Panc1 (cell line): ENCODE measurements at regions not wholly inside any gene's neighbourhood (a gene's known extent, or its start where the extent isn't known, plus 50 kb on each side); places are given as distances from the start of the nearest gene placed in this dataset.

Source experiments
- ATAC-seq: fragments of 200-7000 bp; cut with Tn5 transposase; 2 replicates; pipeline ENCODE4 v1.9.1; 2020; ENCODE audit warnings: mild to moderate bottlenecking, moderate library complexity
- BruUV-seq: library from RNA; stranded (reverse); fragments of 400-500 nt; replicated peaks from 2 replicates; lab custom pipeline; 2021; lab: Mats Ljungman, UMichigan
- CTCF ChIA-PET: fragments of 300-600 bp; sonication (Branson Sonifier 250); formaldehyde crosslinking; loops from one replicate; lab custom pipeline; 2022; ENCODE audit warnings: antibody characterized with exemption; lab: Charles Lee
- POLR2A ChIA-PET: fragments of 300-600 bp; sonication (Branson Sonifier 250); formaldehyde crosslinking; loops from one replicate; lab custom pipeline; 2022; ENCODE audit warnings: antibody characterized with exemption; lab: Charles Lee
- DNase-seq: peaks from one replicate; pipeline ENCODE4 v3.0.0-alpha.2; 2010; ENCODE audit warnings: low read depth, low spot score
- H3K27ac ChIP-seq: 2 replicates; pipeline ENCODE4 v1.5.1; 2011; ENCODE audit warnings: mild to moderate bottlenecking, low read length, inconsistent platforms
- H3K27me3 ChIP-seq: fragments of 200-500 bp; sonication (Bioruptor generic); 2 replicates; pipeline ENCODE4 v1.6.0; 2014; ENCODE audit warnings: low read length, inconsistent platforms; ENCODE audit not compliant: control insufficient read depth, insufficient read depth
- H3K36me3 ChIP-seq: fragments of 200-500 bp; sonication (Bioruptor generic); 2 replicates; pipeline ENCODE4 v1.5.1; 2014; ENCODE audit warnings: inconsistent platforms, mild to moderate bottlenecking, low read length, moderate library complexity; ENCODE audit not compliant: control insufficient read depth, insufficient read depth
- H3K4me1 ChIP-seq: 2 replicates; pipeline ENCODE4 v1.5.1; 2011; ENCODE audit warnings: inconsistent platforms, mild to moderate bottlenecking, low read length, moderate library complexity; ENCODE audit not compliant: control insufficient read depth, insufficient read depth
- H3K4me3 ChIP-seq, 2 experiments: 2 replicates each; pipeline ENCODE4 v1.5.1; 2011 to 2012; ENCODE audit warnings: low read depth in 2 of 2, low read length in 2 of 2, mild to moderate bottlenecking in 2 of 2, inconsistent platforms in 1 of 2, moderate library complexity in 1 of 2
- H3K9me3 ChIP-seq: fragments of 200-500 bp; sonication (Bioruptor generic); 2 replicates; pipeline ENCODE4 v1.5.1; 2014; ENCODE audit warnings: low read depth, mild to moderate bottlenecking, inconsistent platforms, low read length, moderate library complexity; ENCODE audit not compliant: control insufficient read depth, insufficient read depth
- CTCF ChIP-seq: fragments of 450-650 bp; IDR thresholded peaks from 2 replicates; pipeline ENCODE4 v1.5.1; 2017; ENCODE audit warnings: mild to moderate bottlenecking
- POLR2AphosphoS5 ChIP-seq: IDR thresholded peaks from 2 replicates; pipeline ENCODE4 v1.6.1; 2012; ENCODE audit warnings: mild to moderate bottlenecking, low read depth, low read length, moderate library complexity
- REST ChIP-seq, 2 experiments: IDR thresholded peaks; 2 replicates each; pipeline ENCODE4 v1.6.1; 2011 to 2012; ENCODE audit warnings: low read depth in 2 of 2, control low read depth in 1 of 2, low read length in 1 of 2, mild to moderate bottlenecking in 1 of 2, moderate library complexity in 1 of 2; ENCODE audit not compliant: insufficient read depth in 1 of 2
- SIN3A ChIP-seq: IDR thresholded peaks from 2 replicates; pipeline ENCODE4 v1.6.1; 2012; ENCODE audit warnings: low read depth, mild to moderate bottlenecking, low read length, moderate library complexity, borderline replicate concordance; ENCODE audit not compliant: insufficient read depth
- TCF7L2 ChIP-seq: IDR thresholded peaks from 2 replicates; pipeline ENCODE4 v1.6.1; 2011; ENCODE audit warnings: mild to moderate bottlenecking, low read depth, low read length, inconsistent platforms
- in situ Hi-C: cut with HindIII; loops from 2 replicates; pipeline ENCODE4 v1.10.0; 2016; ENCODE audit warnings: low sequenced_read_pairs, low pct_unique_long_range_greater_than_20kb
- intact Hi-C: fragments of 100-400 bp; cut with micrococcal nuclease; formaldehyde crosslinking; loops from one replicate; pipeline ENCODE4 v1.10.0; 2022; ENCODE audit not compliant: unreplicated experiment

GRCh38 chr13:78012046-78012445, 93.4 kb upstream of the EDNRB start:
- in situ Hi-C loops, result no loop called here
- Histone ChIP-seq H3K27me3 (no peaks in the 10 kb centered on the region), H3K36me3 (no peaks in the 10 kb centered on the region), H3K4me3 (no peak overlapping the region), H3K27ac (no peak overlapping the region), H3K9me3 (no peaks in the 10 kb centered on the region), H3K4me1 (no peaks in the 10 kb centered on the region)
- intact Hi-C loops, result no loop called here
- ChIA-PET CTCF (no interaction called here), POLR2A (interaction anchor here (0.6 kb wide), 1 partner anchor 905 kb away, joined by 3 read pairs; no protein-coding TSS in a partner anchor)
- no TSS peak for BruUV-seq
- DNase-seq (no peak), ATAC-seq (no peak)
- TF ChIP-seq TCF7L2 (no peak), POLR2AphosphoS5 (no peak), CTCF (no peak), SIN3A (no peak), REST (IDR thresholded peaks at IDR 0.05; ENCODE audit: insufficient read depth in 1 of 2, low read depth in 2 of 2, low read length in 1 of 2) (no peak)

GRCh38 chr13:78004821-78005220, 86.2 kb upstream of the EDNRB start:
- DNase-seq (no peak), ATAC-seq (no peak)
- Histone ChIP-seq H3K27me3 (no peaks in the 10 kb centered on the region), H3K27ac (no peak overlapping the region), H3K36me3 (no peaks in the 10 kb centered on the region), H3K4me3 (no peak overlapping the region), H3K9me3 (no peaks in the 10 kb centered on the region), H3K4me1 (no peaks in the 10 kb centered on the region)
- ChIA-PET POLR2A (no interaction called here), CTCF (no interaction called here)
- in situ Hi-C loops, result no loop called here
- no peak for TF ChIP-seq POLR2AphosphoS5
- no peak for TF ChIP-seq CTCF
- no peak for TF ChIP-seq SIN3A
- no peak for TF ChIP-seq REST (IDR thresholded peaks at IDR 0.05; ENCODE audit: insufficient read depth in 1 of 2, low read depth in 2 of 2, low read length in 1 of 2)
- no peak for TF ChIP-seq TCF7L2
- intact Hi-C loops, result no loop called here
- BruUV-seq, result no TSS peak
